K562 (cell line): ENCODE measurements at regions not wholly inside any gene's neighbourhood (a gene's known extent, or its start where the extent isn't known, plus 50 kb on each side); places are given as distances from the start of the nearest gene placed in this dataset.

Experiments
- ASH1L ChIP-seq: fragments of 450-650 bp; IDR thresholded peaks from 2 replicates; pipeline ENCODE4 v1.6.1; 2018; ENCODE audit warnings: borderline replicate concordance, mild to moderate bottlenecking, low read depth; ENCODE audit not compliant: partially characterized antibody
- CBX2 ChIP-seq: fragments of 200-600 bp; sonication (generic); IDR thresholded peaks from one replicate; pipeline ENCODE4 v1.6.1; 2012; ENCODE audit warnings: mild to moderate bottlenecking, low read length, inconsistent platforms; ENCODE audit not compliant: insufficient read depth, poor library complexity, severe bottlenecking
- CBX5 ChIP-seq: IDR thresholded peaks from 2 replicates; pipeline ENCODE4 v1.6.1; 2014; ENCODE audit warnings: low read depth, borderline replicate concordance
- FIP1L1 ChIP-seq: fragments of 200-400 bp; formaldehyde crosslinking; IDR thresholded peaks from 2 replicates; pipeline ENCODE4 v1.6.1; 2018; ENCODE audit warnings: mild to moderate bottlenecking, low read depth, low read length; ENCODE audit not compliant: poor library complexity, severe bottlenecking
- GATA2 ChIP-seq: sonication (generic); formaldehyde crosslinking; IDR thresholded peaks from 2 replicates; pipeline ENCODE4 v1.4.0; 2020; ENCODE audit warnings: mild to moderate bottlenecking, missing genetic modification reagents
- JUND ChIP-seq, 2 experiments: IDR thresholded peaks; 2 replicates in 1 of 2; 3 replicates in 1 of 2; pipeline ENCODE4 v1.6.1; 2011; ENCODE audit warnings: borderline replicate concordance in 2 of 2, low read depth in 2 of 2, low read length in 2 of 2, improper control_type of control experiment in 1 of 2, missing biosample characterization in 1 of 2, missing genetic modification characterization in 1 of 2, missing genetic modification reagents in 1 of 2
- MAFK ChIP-seq: IDR thresholded peaks from 2 replicates; pipeline ENCODE4 v1.6.1; 2011; ENCODE audit warnings: low read length, improper control_type of control experiment
- MXI1 ChIP-seq: IDR thresholded peaks from 2 replicates; pipeline ENCODE4 v1.6.1; 2011; ENCODE audit warnings: low read depth, mild to moderate bottlenecking, improper control_type of control experiment, low read length
- NCOA1 ChIP-seq: fragments of 450-650 bp; IDR thresholded peaks from 2 replicates; pipeline ENCODE4 v1.6.1; 2016; ENCODE audit warnings: low read depth
- NKRF ChIP-seq: fragments of 450-650 bp; IDR thresholded peaks from 2 replicates; pipeline ENCODE4 v1.6.1; 2016; ENCODE audit warnings: borderline replicate concordance
- PTBP1 ChIP-seq: fragments of 200-400 bp; formaldehyde crosslinking; IDR thresholded peaks from 2 replicates; pipeline ENCODE4 v1.6.1; 2017; ENCODE audit warnings: low read depth, low read length
- ZNF232 ChIP-seq: sonication (generic); formaldehyde crosslinking; IDR thresholded peaks from 2 replicates; pipeline ENCODE4 v1.8.0; 2022; ENCODE audit warnings: mild to moderate bottlenecking, missing genetic modification reagents
- TF ChIP-seq, protein P1 (sequence below), 3 experiments: IDR thresholded peaks in 2 of 3; conservative IDR thresholded peaks in 1 of 3; 2 replicates each; pipeline ENCODE4 v1.5.1; 2011 to 2012; ENCODE audit warnings: low read length in 3 of 3, mild to moderate bottlenecking in 3 of 3, control low read depth in 2 of 3, improper control_type of control experiment in 1 of 3, inconsistent platforms in 1 of 3, low read depth in 1 of 3, mixed read lengths in 1 of 3, moderate library complexity in 1 of 3; ENCODE audit not compliant: insufficient read depth in 2 of 3

DNA sequence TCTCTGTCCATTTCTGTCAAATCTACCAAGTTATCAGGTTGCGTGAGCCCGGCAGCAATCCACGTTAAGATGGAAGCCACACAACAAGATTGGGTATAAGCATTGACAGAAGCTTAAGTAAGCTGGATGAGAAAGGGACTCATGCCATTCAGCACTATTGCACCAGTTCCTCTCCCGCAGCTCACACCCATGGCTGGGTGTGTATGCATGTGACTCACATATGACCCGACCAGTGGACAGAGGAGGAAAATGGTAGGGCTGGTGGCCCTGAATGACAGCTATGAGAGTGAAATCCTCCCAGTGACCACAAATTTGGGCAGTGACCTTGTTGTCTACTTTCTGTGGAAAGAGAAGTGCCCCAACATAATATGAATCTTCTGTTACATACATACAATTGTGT lies 113.5 kb downstream of the OTOR start:
- no peak for TF ChIP-seq ASH1L
- TF ChIP-seq CBX5, result no peak
- TF ChIP-seq, protein P1, sequence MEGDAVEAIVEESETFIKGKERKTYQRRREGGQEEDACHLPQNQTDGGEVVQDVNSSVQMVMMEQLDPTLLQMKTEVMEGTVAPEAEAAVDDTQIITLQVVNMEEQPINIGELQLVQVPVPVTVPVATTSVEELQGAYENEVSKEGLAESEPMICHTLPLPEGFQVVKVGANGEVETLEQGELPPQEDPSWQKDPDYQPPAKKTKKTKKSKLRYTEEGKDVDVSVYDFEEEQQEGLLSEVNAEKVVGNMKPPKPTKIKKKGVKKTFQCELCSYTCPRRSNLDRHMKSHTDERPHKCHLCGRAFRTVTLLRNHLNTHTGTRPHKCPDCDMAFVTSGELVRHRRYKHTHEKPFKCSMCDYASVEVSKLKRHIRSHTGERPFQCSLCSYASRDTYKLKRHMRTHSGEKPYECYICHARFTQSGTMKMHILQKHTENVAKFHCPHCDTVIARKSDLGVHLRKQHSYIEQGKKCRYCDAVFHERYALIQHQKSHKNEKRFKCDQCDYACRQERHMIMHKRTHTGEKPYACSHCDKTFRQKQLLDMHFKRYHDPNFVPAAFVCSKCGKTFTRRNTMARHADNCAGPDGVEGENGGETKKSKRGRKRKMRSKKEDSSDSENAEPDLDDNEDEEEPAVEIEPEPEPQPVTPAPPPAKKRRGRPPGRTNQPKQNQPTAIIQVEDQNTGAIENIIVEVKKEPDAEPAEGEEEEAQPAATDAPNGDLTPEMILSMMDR (IDR thresholded peaks at IDR 0.05 in 2 of 3, conservative IDR thresholded peaks at IDR 0.05 in 1 of 3; ENCODE audit: insufficient read depth in 2 of 3, low read depth in 1 of 3, low read length in 3 of 3), result no peak
- no peak for TF ChIP-seq MXI1
- no peak for TF ChIP-seq NCOA1
- no peak for TF ChIP-seq NKRF
- no peak for TF ChIP-seq PTBP1
- TF ChIP-seq JUND (IDR thresholded peaks at IDR 0.05; ENCODE audit: borderline replicate concordance, low read depth, low read length), result no peak
- no peak for TF ChIP-seq JUND (tag; IDR thresholded peaks at IDR 0.05; ENCODE audit: borderline replicate concordance, low read depth, low read length)
- TF ChIP-seq GATA2 (CRISPR knock-in tag), result no peak
- no peak for TF ChIP-seq FIP1L1
- TF ChIP-seq ZNF232 (CRISPR knock-in tag), result no peak
- TF ChIP-seq MAFK, result no peak
- no peak for TF ChIP-seq CBX2
